ENCODE measurements at regions not wholly inside any gene's neighbourhood (a gene's known extent, or its start where the extent isn't known, plus 50 kb on each side); places are given as distances from the start of the nearest gene placed in this dataset.

GRCh38 chr17:62162898-62163297 is 97.8 kb upstream of the MED13 start:
- intact Hi-C loops (cut with micrococcal nuclease): no loop called here
- TF ChIP-seq CTCF (IDR thresholded peaks at IDR 0.05) (no peak), EZH2 (IDR thresholded peaks at IDR 0.05; ENCODE audit: borderline replicate concordance, insufficient read depth, low read depth, low read length, poor library complexity, severe bottlenecking) (no peak)
- H3K79me2 ChIP-seq (ENCODE audit: control insufficient read depth, insufficient read depth, low read length): no peaks in the 10 kb centered on the region
- no peak overlapping the region for H3K27ac Mint-ChIP-seq
- DNase-seq: no peak
- H3K4me1 Mint-ChIP-seq: no peaks in the 10 kb centered on the region
- no peaks in the 10 kb centered on the region for H3K9me3 ChIP-seq (ENCODE audit: control extremely low read depth in 1 of 3, control insufficient read depth in 2 of 3, insufficient read depth in 1 of 3, low read length in 2 of 3)
- no peak overlapping the region for H3K27ac ChIP-seq (ENCODE audit: low read length in 2 of 2)
- H3K27me3 ChIP-seq (replicated peaks in 1 of 4; ENCODE audit: control extremely low read depth in 1 of 4, control insufficient read depth in 3 of 4, insufficient read depth in 4 of 4, low read length in 3 of 4): peaks cover 0 to 3% (median 0%) of the 10 kb centered on the region in 4 experiments
- no peaks in the 10 kb centered on the region for H3K4me1 ChIP-seq (ENCODE audit: control insufficient read depth in 2 of 2, insufficient read depth in 2 of 2, low read length in 2 of 2)
- H3K4me3 ChIP-seq (ENCODE audit: control extremely low read depth in 1 of 5, extremely low read depth in 1 of 5, insufficient read depth in 1 of 5, low read depth in 2 of 5, low read length in 4 of 5): no peak overlapping the region
- no peaks in the 10 kb centered on the region for H4K20me1 ChIP-seq (ENCODE audit: control insufficient read depth, insufficient read depth, low read length, poor library complexity, severe bottlenecking)
- ATAC-seq (ENCODE audit: low read depth): no peak
- WGBS (ENCODE audit: insufficient coverage): 94% methylated on average over 2 of the region's 3 CpGs
- H3K27me3 Mint-ChIP-seq: peaks cover 5% of the 10 kb centered on the region
- ChIA-PET POLR2A (no interaction called here), CTCF (no interaction called here)
- no peak overlapping the region for H2AFZ ChIP-seq (ENCODE audit: insufficient read depth, low read depth, low read length, poor library complexity, severe bottlenecking)
- H3K9me3 Mint-ChIP-seq (ENCODE audit: insufficient read depth): no peaks in the 10 kb centered on the region
- no peaks in the 10 kb centered on the region for H3K36me3 ChIP-seq (replicated peaks in 1 of 2; ENCODE audit: control extremely low read depth in 1 of 2, control insufficient read depth in 1 of 2, extremely low read depth in 1 of 2, insufficient read depth in 2 of 2, low read length in 1 of 2)
- H3K9ac ChIP-seq (ENCODE audit: low read length): no peak overlapping the region
- no peak overlapping the region for H3K4me2 ChIP-seq (replicated peaks; ENCODE audit: low read depth, low read length, poor library complexity, severe bottlenecking)
- no peak overlapping the region for H3K4me3 Mint-ChIP-seq

- CTCF ChIA-PET: no interaction called here
- intact Hi-C loops (cut with micrococcal nuclease): no loop called here
- POLR2A ChIA-PET: no interaction called here
- no peak overlapping the region for H3K9ac ChIP-seq (ENCODE audit: low read length)
- H3K4me3 Mint-ChIP-seq: no peak overlapping the region
- H3K4me1 Mint-ChIP-seq: no peaks in the 10 kb centered on the region
- H3K27ac ChIP-seq (ENCODE audit: low read length in 2 of 2): no peak overlapping the region
- no peak overlapping the region for H3K4me3 ChIP-seq (ENCODE audit: control extremely low read depth in 1 of 5, extremely low read depth in 1 of 5, insufficient read depth in 1 of 5, low read depth in 2 of 5, low read length in 4 of 5)
- H3K9me3 ChIP-seq (ENCODE audit: control extremely low read depth in 1 of 3, control insufficient read depth in 2 of 3, insufficient read depth in 1 of 3, low read length in 2 of 3): no peaks in the 10 kb centered on the region
- H3K4me2 ChIP-seq (replicated peaks; ENCODE audit: low read depth, low read length, poor library complexity, severe bottlenecking): no peak overlapping the region
- H3K27me3 Mint-ChIP-seq: peaks cover 11% of the 10 kb centered on the region
- H3K4me1 ChIP-seq (ENCODE audit: control insufficient read depth in 2 of 2, insufficient read depth in 2 of 2, low read length in 2 of 2): no peaks in the 10 kb centered on the region
- H3K27ac Mint-ChIP-seq: no peak overlapping the region
- no peaks in the 10 kb centered on the region for H4K20me1 ChIP-seq (ENCODE audit: control insufficient read depth, insufficient read depth, low read length, poor library complexity, severe bottlenecking)
- ATAC-seq (ENCODE audit: low read depth) (no peak), DNase-seq (no peak)
- no peaks in the 10 kb centered on the region for H3K79me2 ChIP-seq (ENCODE audit: control insufficient read depth, insufficient read depth, low read length)
- H3K27me3 ChIP-seq (replicated peaks in 1 of 4; ENCODE audit: control extremely low read depth in 1 of 4, control insufficient read depth in 3 of 4, insufficient read depth in 4 of 4, low read length in 3 of 4): peaks cover 0 to 3% (median 0%) of the 10 kb centered on the region in 4 experiments
- TF ChIP-seq CTCF (IDR thresholded peaks at IDR 0.05) (no peak), EZH2 (IDR thresholded peaks at IDR 0.05; ENCODE audit: borderline replicate concordance, insufficient read depth, low read depth, low read length, poor library complexity, severe bottlenecking) (no peak)
- H2AFZ ChIP-seq (ENCODE audit: insufficient read depth, low read depth, low read length, poor library complexity, severe bottlenecking): no peak overlapping the region
- no peaks in the 10 kb centered on the region for H3K36me3 ChIP-seq (replicated peaks in 1 of 2; ENCODE audit: control extremely low read depth in 1 of 2, control insufficient read depth in 1 of 2, extremely low read depth in 1 of 2, insufficient read depth in 2 of 2, low read length in 1 of 2)
- H3K9me3 Mint-ChIP-seq (ENCODE audit: insufficient read depth): no peaks in the 10 kb centered on the region
- no CpG with 5 or more reads among the region's 6 CpGs for WGBS (ENCODE audit: insufficient coverage)
Observed at GRCh38 chr17:62161405-62162148, 96.5 kb upstream of the MED13 start.

Data from B cell (primary cell).